ENCODE measurements at regions not wholly inside any gene's neighbourhood (a gene's known extent, or its start where the extent isn't known, plus 50 kb on each side); places are given as distances from the start of the nearest gene placed in this dataset.

DNA sequence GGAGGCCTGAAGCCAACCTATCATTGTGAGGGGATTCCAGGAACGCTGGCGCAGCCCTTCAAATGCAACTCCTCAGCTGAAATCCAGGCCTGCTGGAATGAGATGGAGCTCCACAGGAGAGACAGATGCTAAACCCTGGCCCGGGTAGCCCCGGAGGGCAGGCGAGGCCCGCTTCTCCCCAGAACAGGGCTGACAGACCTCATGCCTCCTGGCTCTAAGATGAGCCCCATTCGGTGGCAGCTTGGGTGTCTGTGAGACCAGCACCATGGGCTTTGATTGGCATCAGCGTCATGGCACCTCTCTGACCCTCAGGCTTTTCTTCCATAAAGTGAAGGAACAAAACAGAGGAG, 382.2 kb downstream of the BCL11B start:
- TF ChIP-seq POLR2A (IDR thresholded peaks at IDR 0.05) = no peak
- TF ChIP-seq, protein P1, sequence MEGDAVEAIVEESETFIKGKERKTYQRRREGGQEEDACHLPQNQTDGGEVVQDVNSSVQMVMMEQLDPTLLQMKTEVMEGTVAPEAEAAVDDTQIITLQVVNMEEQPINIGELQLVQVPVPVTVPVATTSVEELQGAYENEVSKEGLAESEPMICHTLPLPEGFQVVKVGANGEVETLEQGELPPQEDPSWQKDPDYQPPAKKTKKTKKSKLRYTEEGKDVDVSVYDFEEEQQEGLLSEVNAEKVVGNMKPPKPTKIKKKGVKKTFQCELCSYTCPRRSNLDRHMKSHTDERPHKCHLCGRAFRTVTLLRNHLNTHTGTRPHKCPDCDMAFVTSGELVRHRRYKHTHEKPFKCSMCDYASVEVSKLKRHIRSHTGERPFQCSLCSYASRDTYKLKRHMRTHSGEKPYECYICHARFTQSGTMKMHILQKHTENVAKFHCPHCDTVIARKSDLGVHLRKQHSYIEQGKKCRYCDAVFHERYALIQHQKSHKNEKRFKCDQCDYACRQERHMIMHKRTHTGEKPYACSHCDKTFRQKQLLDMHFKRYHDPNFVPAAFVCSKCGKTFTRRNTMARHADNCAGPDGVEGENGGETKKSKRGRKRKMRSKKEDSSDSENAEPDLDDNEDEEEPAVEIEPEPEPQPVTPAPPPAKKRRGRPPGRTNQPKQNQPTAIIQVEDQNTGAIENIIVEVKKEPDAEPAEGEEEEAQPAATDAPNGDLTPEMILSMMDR (IDR thresholded peaks at IDR 0.05) = no peak
- TF ChIP-seq EP300 (IDR thresholded peaks at IDR 0.05) = no peak
